ENCODE measurements at regions not wholly inside any gene's neighbourhood (a gene's known extent, or its start where the extent isn't known, plus 50 kb on each side); places are given as distances from the start of the nearest gene placed in this dataset.

- no peaks in the 10 kb centered on the region for H3K4me1 Mint-ChIP-seq
- DNase-seq = no peak
- H3K9me3 Mint-ChIP-seq = no peaks in the 10 kb centered on the region
- no peak overlapping the region for H3K4me3 Mint-ChIP-seq
- intact Hi-C loops (cut with micrococcal nuclease) = no loop called here
- H3K36me3 Mint-ChIP-seq (ENCODE audit: low read depth) = no peaks in the 10 kb centered on the region
- no peak overlapping the region for H3K27ac Mint-ChIP-seq
- POLR2A ChIA-PET = interaction anchor here (1.5 kb wide), 1 partner anchor 24 kb away, joined by 3 read pairs; no protein-coding TSS in a partner anchor
- no peak for ATAC-seq (ENCODE audit: low read depth)
- TF ChIP-seq CTCF (IDR thresholded peaks at IDR 0.05) = no peak
- no peaks in the 10 kb centered on the region for H3K27me3 Mint-ChIP-seq
- CTCF ChIA-PET = no interaction called here
Measured at GRCh38 chr1:234899041-234899729, 229.5 kb downstream of the TOMM20 start.

GRCh38 chr1:234898455-234899033 lies 230.1 kb downstream of the TOMM20 start:
- no peak for TF ChIP-seq CTCF (IDR thresholded peaks at IDR 0.05)
- H3K4me3 Mint-ChIP-seq = no peak overlapping the region
- ChIA-PET CTCF (interaction anchor here (0.6 kb wide), 1 partner anchor 30 kb away, joined by 3 read pairs; no protein-coding TSS in a partner anchor), POLR2A (no interaction called here)
- DNase-seq (no peak), ATAC-seq (ENCODE audit: low read depth) (no peak)
- no peak overlapping the region for H3K27ac Mint-ChIP-seq
- no peaks in the 10 kb centered on the region for H3K27me3 Mint-ChIP-seq
- intact Hi-C loops (cut with micrococcal nuclease) = no loop called here
- no peaks in the 10 kb centered on the region for H3K4me1 Mint-ChIP-seq
- H3K9me3 Mint-ChIP-seq = no peaks in the 10 kb centered on the region
- H3K36me3 Mint-ChIP-seq (ENCODE audit: low read depth) = no peaks in the 10 kb centered on the region

GRCh38 chr1:234897754-234898454 lies 230.7 kb downstream of the TOMM20 start:
- TF ChIP-seq CTCF (IDR thresholded peaks at IDR 0.05) = no peak
- Mint-ChIP-seq H3K4me1 (no peaks in the 10 kb centered on the region), H3K9me3 (no peaks in the 10 kb centered on the region), H3K27ac (no peak overlapping the region), H3K27me3 (no peaks in the 10 kb centered on the region), H3K36me3 (ENCODE audit: low read depth) (no peaks in the 10 kb centered on the region), H3K4me3 (no peak overlapping the region)
- intact Hi-C loops (cut with micrococcal nuclease) = no loop called here
- DNase-seq = no peak
- no peak for ATAC-seq (ENCODE audit: low read depth)
- POLR2A ChIA-PET = no interaction called here
- CTCF ChIA-PET = interaction anchor here (0.6 kb wide), 1 partner anchor 30 kb away, joined by 3 read pairs; no protein-coding TSS in a partner anchor

- CTCF ChIA-PET = no interaction called here
- Mint-ChIP-seq H3K27ac (no peak overlapping the region), H3K4me3 (no peak overlapping the region), H3K27me3 (no peaks in the 10 kb centered on the region), H3K9me3 (no peaks in the 10 kb centered on the region), H3K36me3 (ENCODE audit: low read depth) (no peaks in the 10 kb centered on the region), H3K4me1 (no peaks in the 10 kb centered on the region)
- no peak for ATAC-seq (ENCODE audit: low read depth)
- TF ChIP-seq CTCF (IDR thresholded peaks at IDR 0.05) = no peak
- DNase-seq = no peak
- POLR2A ChIA-PET = no interaction called here
- intact Hi-C loops (cut with micrococcal nuclease) = no loop called here
Measured at GRCh38 chr1:234897390-234897749, 231.3 kb downstream of the TOMM20 start.
